ENCODE measurements at regions not wholly inside any gene's neighbourhood (a gene's known extent, or its start where the extent isn't known, plus 50 kb on each side); places are given as distances from the start of the nearest gene placed in this dataset.

DNA sequence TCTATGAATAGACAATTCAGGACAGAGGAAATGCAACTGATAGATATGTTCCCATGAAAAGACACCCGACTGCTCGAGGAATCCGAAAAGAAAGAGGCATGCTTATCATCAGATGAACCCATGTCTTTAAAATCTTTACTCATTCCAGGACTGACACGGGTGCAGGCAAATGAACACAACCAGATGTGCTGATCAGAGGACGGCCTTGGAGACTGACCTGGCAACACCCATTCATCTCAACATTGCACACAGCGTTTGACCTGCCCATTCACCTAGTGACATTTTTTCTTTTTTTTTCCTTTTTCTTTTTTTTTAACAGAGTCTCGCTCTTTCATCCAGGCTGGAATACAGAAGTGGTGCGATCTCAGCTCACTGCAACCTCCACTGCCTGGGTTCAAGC is 377.5 kb downstream of the EIPR1 start:
- TF ChIP-seq POLR2AphosphoS5 (IDR thresholded peaks at IDR 0.05) (no peak), EP300 (IDR thresholded peaks at IDR 0.05) (no peak), POLR2A (IDR thresholded peaks at IDR 0.05) (no peak)
- TF ChIP-seq, protein P1, sequence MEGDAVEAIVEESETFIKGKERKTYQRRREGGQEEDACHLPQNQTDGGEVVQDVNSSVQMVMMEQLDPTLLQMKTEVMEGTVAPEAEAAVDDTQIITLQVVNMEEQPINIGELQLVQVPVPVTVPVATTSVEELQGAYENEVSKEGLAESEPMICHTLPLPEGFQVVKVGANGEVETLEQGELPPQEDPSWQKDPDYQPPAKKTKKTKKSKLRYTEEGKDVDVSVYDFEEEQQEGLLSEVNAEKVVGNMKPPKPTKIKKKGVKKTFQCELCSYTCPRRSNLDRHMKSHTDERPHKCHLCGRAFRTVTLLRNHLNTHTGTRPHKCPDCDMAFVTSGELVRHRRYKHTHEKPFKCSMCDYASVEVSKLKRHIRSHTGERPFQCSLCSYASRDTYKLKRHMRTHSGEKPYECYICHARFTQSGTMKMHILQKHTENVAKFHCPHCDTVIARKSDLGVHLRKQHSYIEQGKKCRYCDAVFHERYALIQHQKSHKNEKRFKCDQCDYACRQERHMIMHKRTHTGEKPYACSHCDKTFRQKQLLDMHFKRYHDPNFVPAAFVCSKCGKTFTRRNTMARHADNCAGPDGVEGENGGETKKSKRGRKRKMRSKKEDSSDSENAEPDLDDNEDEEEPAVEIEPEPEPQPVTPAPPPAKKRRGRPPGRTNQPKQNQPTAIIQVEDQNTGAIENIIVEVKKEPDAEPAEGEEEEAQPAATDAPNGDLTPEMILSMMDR (IDR thresholded peaks at IDR 0.05): no peak
- H3K27ac ChIP-seq: no peak overlapping the region
- DNase-seq (ENCODE audit: low spot score in 2 of 2): no peak
- no peak overlapping the region for H3K4me3 ChIP-seq
- H3K27me3 ChIP-seq: peaks cover 4% of the 10 kb centered on the region
- H3K36me3 ChIP-seq: no peaks in the 10 kb centered on the region
- no peaks in the 10 kb centered on the region for H3K9me3 ChIP-seq
- no peaks in the 10 kb centered on the region for H3K4me1 ChIP-seq
- WGBS: 67% methylated on average over 8 of the region's 8 CpGs

DNA sequence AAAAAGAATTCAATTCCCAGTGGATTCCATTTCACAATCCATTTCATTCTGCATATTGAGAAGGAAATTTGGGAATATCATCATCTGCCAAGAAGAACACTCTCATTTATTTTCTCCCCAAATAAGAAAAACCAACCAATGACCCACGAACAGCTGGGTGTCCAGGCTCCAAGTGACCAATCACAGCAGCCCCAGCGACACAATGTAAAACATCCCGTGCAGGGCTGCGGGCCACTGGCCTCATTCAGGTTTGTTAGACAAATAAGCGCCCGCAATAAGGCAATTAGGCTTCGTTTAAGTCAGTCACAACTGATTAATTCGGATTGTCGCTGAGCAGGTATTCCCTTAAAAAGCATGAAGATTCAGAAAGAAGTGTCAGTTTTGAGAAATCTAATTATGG is 378.6 kb downstream of the EIPR1 start:
- peaks cover 4% of the 10 kb centered on the region for H3K27me3 ChIP-seq
- WGBS: 74% methylated on average over 9 of the region's 9 CpGs
- no peak for TF ChIP-seq EP300 (IDR thresholded peaks at IDR 0.05)
- TF ChIP-seq, protein P1 (IDR thresholded peaks at IDR 0.05): no peak
- no peak for TF ChIP-seq POLR2A (IDR thresholded peaks at IDR 0.05)
- no peak for TF ChIP-seq POLR2AphosphoS5 (IDR thresholded peaks at IDR 0.05)
- no peak overlapping the region for H3K4me3 ChIP-seq
- no peak for DNase-seq (ENCODE audit: low spot score in 2 of 2)
- H3K9me3 ChIP-seq: no peaks in the 10 kb centered on the region
- no peak overlapping the region for H3K27ac ChIP-seq
- H3K4me1 ChIP-seq: no peaks in the 10 kb centered on the region
- no peaks in the 10 kb centered on the region for H3K36me3 ChIP-seq

DNA sequence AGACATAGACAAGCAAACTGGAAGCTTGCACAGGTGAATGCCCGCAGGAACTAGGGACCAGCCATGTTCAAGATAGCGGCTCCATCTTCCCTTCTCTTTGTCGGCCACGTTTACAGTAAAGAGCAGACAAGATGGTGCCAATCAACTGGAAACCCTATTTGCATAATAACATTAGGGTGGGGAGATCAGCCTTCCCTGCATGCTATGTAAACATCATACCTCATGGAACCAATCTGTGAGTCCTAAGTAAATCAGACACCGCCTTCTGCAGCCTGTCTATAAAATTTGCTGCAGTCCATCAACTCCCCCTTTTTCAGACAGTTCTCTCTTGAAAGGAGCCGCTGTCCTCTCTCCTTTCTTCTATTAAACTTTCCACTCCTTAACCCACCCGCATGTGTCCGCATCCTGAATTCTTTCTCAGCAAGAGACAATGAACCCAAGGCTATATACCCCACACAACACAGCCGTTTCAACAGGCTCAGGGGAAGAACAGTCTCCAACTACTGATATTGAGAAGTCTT is 384.4 kb downstream of the EIPR1 start:
- TF ChIP-seq, protein P1 (IDR thresholded peaks at IDR 0.05): no peak
- no peak for TF ChIP-seq POLR2AphosphoS5 (IDR thresholded peaks at IDR 0.05)
- TF ChIP-seq POLR2A (IDR thresholded peaks at IDR 0.05): no peak
- no peak for TF ChIP-seq EP300 (IDR thresholded peaks at IDR 0.05)
- no peaks in the 10 kb centered on the region for H3K36me3 ChIP-seq
- no peaks in the 10 kb centered on the region for H3K4me1 ChIP-seq
- no peak for DNase-seq (ENCODE audit: low spot score in 2 of 2)
- H3K27me3 ChIP-seq: no peaks in the 10 kb centered on the region
- no peak overlapping the region for H3K4me3 ChIP-seq
- no peak overlapping the region for H3K27ac ChIP-seq
- H3K9me3 ChIP-seq: no peaks in the 10 kb centered on the region
- 81% methylated on average over 9 of the region's 9 CpGs for WGBS

DNA sequence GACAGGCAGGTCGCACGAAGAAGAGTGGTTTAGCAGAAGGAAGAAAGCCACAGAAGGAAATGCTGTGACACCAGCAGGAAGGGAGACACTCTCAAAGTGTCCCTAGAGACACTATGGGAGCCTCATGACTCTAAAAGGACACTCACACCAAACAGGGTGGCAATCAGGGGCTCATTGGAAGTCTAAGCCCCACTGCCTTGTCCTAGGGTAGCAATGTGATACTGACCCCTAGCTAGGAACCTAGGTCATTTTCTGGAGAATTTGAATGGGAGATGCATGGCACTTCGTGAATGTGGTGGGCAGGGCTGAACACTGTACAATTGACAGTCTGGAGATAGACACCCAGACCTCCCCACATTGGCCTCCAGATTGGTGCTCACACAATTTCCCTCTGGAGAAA is 385.0 kb downstream of the EIPR1 start:
- H3K27ac ChIP-seq: no peak overlapping the region
- no peaks in the 10 kb centered on the region for H3K4me1 ChIP-seq
- H3K4me3 ChIP-seq: no peak overlapping the region
- no peak for DNase-seq (ENCODE audit: low spot score in 2 of 2)
- WGBS: 57% methylated on average over 3 of the region's 3 CpGs
- H3K36me3 ChIP-seq: no peaks in the 10 kb centered on the region
- H3K27me3 ChIP-seq: no peaks in the 10 kb centered on the region
- TF ChIP-seq EP300 (IDR thresholded peaks at IDR 0.05) (no peak), POLR2AphosphoS5 (IDR thresholded peaks at IDR 0.05) (no peak)
- H3K9me3 ChIP-seq: no peaks in the 10 kb centered on the region

DNA sequence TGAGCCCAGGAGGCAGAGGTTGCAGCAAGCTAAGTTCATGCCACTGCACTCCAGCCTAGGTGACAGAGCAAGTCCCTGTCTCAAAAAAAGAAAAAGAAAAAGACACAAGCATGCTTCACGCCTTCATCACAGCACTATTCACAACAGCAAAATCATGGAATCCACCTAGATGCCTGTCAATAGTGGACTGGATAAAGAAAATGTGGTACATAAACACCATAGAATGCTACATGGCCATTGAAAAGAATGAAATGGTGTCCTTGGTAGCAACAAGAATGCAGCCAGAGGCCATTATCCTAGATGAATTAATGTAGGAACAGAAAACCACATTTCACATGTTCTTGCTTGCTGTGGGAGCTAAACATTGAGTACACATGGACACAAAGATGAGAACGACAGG is 392.6 kb downstream of the EIPR1 start:
- no peaks in the 10 kb centered on the region for H3K27me3 ChIP-seq
- no peaks in the 10 kb centered on the region for H3K9me3 ChIP-seq
- 72% methylated on average over 2 of the region's 2 CpGs for WGBS
- H3K36me3 ChIP-seq: no peaks in the 10 kb centered on the region
- TF ChIP-seq POLR2A (IDR thresholded peaks at IDR 0.05) (no peak), POLR2AphosphoS5 (IDR thresholded peaks at IDR 0.05) (no peak), EP300 (IDR thresholded peaks at IDR 0.05) (no peak)
- TF ChIP-seq, protein P1 (IDR thresholded peaks at IDR 0.05): no peak
- no peak overlapping the region for H3K27ac ChIP-seq
- no peak for DNase-seq (ENCODE audit: low spot score in 2 of 2)
- H3K4me1 ChIP-seq: no peaks in the 10 kb centered on the region
- H3K4me3 ChIP-seq: no peak overlapping the region

DNA sequence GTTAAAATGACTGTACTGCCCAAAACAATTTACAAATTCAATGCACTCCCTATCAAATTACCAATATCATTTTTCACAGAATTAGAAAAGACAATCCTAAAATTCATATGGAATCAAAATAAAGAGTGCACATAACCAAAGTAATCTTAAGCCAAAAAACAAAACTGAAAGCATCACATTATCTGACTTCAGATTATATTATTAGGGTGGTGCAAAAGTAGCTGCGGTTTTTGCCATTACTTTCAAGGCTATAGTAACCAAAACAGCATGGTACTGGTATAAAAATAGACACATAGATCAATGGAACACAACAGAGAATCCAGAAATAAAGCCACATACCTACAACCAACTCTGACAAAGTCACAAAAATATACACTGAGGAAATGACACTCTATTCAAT is 396.6 kb downstream of the EIPR1 start:
- no peak for DNase-seq (ENCODE audit: low spot score in 2 of 2)
- H3K4me1 ChIP-seq: no peaks in the 10 kb centered on the region
- no peak overlapping the region for H3K4me3 ChIP-seq
- no peaks in the 10 kb centered on the region for H3K36me3 ChIP-seq
- TF ChIP-seq EP300 (IDR thresholded peaks at IDR 0.05): no peak
- TF ChIP-seq, protein P1 (IDR thresholded peaks at IDR 0.05): no peak
- no peak for TF ChIP-seq POLR2A (IDR thresholded peaks at IDR 0.05)
- TF ChIP-seq POLR2AphosphoS5 (IDR thresholded peaks at IDR 0.05): no peak
- H3K27ac ChIP-seq: no peak overlapping the region
- WGBS: 86% methylated on average over 1 of the region's 1 CpG
- no peaks in the 10 kb centered on the region for H3K9me3 ChIP-seq
- no peaks in the 10 kb centered on the region for H3K27me3 ChIP-seq

Measured in suprapubic skin (tissue), 4 donors.